Large intestine (tissue), 3 donors: ENCODE measurements at regions not wholly inside any gene's neighbourhood (a gene's known extent, or its start where the extent isn't known, plus 50 kb on each side); places are given as distances from the start of the nearest gene placed in this dataset.

ENCODE experiments used
- DNase-seq, 2 donors: peaks; one replicate each; pipeline versions ENCODE4 v3.0.0 to v3.0.0-alpha.2; 2013
- H3K27ac ChIP-seq: one replicate; pipeline ENCODE4 v1.5.1; 2013; ENCODE audit warnings: low read length
- H3K27me3 ChIP-seq: 2 replicates; pipeline ENCODE4 v1.6.1; 2013; ENCODE audit warnings: low read length; ENCODE audit not compliant: control insufficient read depth, insufficient read depth
- H3K36me3 ChIP-seq: 2 replicates; pipeline ENCODE4 v1.6.1; 2013; ENCODE audit warnings: low read length; ENCODE audit not compliant: control insufficient read depth, insufficient read depth
- H3K4me1 ChIP-seq: one replicate; pipeline ENCODE4 v1.6.1; 2013; ENCODE audit warnings: low read length; ENCODE audit not compliant: control insufficient read depth, insufficient read depth
- H3K4me3 ChIP-seq: one replicate; pipeline ENCODE4 v1.5.1; 2013; ENCODE audit warnings: low read length
- H3K9me3 ChIP-seq: one replicate; pipeline ENCODE4 v1.6.1; 2013; ENCODE audit warnings: mild to moderate bottlenecking, low read depth, low read length, moderate library complexity; ENCODE audit not compliant: control insufficient read depth
- WGBS: methylation state at CpG from one replicate; pipeline ENCODE4 v1.1.5; 2013; ENCODE audit warnings: low lambda C conversion rate; ENCODE audit not compliant: insufficient coverage; 5-methylcytosine and 5-hydroxymethylcytosine counted together

DNA sequence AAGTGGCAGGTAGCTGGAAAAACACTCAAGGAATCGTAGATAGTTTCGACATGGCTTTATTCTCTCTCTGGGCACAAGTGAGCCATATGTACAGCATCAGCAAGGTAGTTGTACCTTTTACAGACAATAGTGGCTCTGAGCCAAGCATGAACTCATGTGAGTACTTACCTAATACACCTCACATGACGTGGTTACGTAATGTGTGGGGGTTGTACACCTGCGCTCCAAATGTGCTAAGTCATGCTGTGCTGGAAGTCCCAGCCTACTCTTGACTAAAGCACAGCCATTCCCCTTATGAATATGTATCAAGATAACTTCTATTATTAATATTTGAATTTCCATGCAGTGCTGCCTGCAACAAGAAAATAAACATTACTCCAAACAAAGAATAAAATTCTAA, 78.8 kb upstream of the HMGN3 start:
- H3K27ac ChIP-seq: no peak overlapping the region

GRCh38 chr6:79307321-79308036, 73.0 kb upstream of the HMGN3 start:
- Histone ChIP-seq H3K4me3 (no peak overlapping the region), H3K9me3 (no peaks in the 10 kb centered on the region), H3K36me3 (no peaks in the 10 kb centered on the region), H3K4me1 (no peaks in the 10 kb centered on the region), H3K27ac (no peak overlapping the region), H3K27me3 (no peaks in the 10 kb centered on the region)
- peak; percentile 34 to 44 for DNase-seq
- WGBS: no CpG with 5 or more reads among the region's 7 CpGs

More for the DNA sequence above, 78.8 kb upstream of the HMGN3 start:
- H3K36me3 ChIP-seq: no peaks in the 10 kb centered on the region
- DNase-seq: peak; percentile 48 to 73
- no CpG with 5 or more reads among the region's 5 CpGs for WGBS
- no peak overlapping the region for H3K4me3 ChIP-seq
- H3K27me3 ChIP-seq: no peaks in the 10 kb centered on the region
- H3K4me1 ChIP-seq: no peaks in the 10 kb centered on the region
- no peaks in the 10 kb centered on the region for H3K9me3 ChIP-seq

DNA sequence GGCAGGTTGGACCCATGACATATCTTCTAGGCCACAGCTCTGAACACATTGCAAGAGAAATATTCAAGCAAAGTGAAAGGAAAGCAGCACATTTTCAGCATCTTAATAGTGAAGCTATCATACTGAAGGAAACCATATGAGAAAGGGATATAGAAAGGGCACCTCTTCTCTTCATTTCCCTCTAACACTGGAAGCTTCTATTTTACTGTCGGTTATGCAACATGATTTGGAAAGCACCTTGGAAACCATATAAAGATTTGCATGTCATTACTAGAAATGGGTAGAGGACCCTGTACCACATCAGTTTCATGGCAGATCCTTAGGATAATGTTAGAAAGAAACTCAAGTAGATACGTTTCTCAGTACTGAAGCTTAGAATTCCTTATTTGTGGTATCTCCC, 70.5 kb upstream of the HMGN3 start:
- no peak for DNase-seq
- Histone ChIP-seq H3K36me3 (no peaks in the 10 kb centered on the region), H3K4me3 (no peak overlapping the region), H3K4me1 (peaks cover 3% of the 10 kb centered on the region), H3K9me3 (no peaks in the 10 kb centered on the region), H3K27me3 (no peaks in the 10 kb centered on the region), H3K27ac (no peak overlapping the region)
- 83% methylated on average over 1 of the region's 2 CpGs for WGBS

- Histone ChIP-seq H3K9me3 (no peaks in the 10 kb centered on the region), H3K4me3 (no peak overlapping the region), H3K27me3 (no peaks in the 10 kb centered on the region), H3K36me3 (no peaks in the 10 kb centered on the region), H3K4me1 (peaks cover 3% of the 10 kb centered on the region), H3K27ac (no peak overlapping the region)
- DNase-seq: peak; percentile 15 to 20
- WGBS: no CpG with 5 or more reads among the region's 4 CpGs
These were observed 67.9 kb upstream of the HMGN3 start for GRCh38 chr6:79302341-79302740.

GRCh38 chr6:79301290-79301689, 66.8 kb upstream of the HMGN3 start:
- Histone ChIP-seq H3K4me1 (peaks cover 3% of the 10 kb centered on the region), H3K9me3 (no peaks in the 10 kb centered on the region), H3K4me3 (no peak overlapping the region), H3K27me3 (no peaks in the 10 kb centered on the region), H3K27ac (no peak overlapping the region), H3K36me3 (no peaks in the 10 kb centered on the region)
- peak in 1 of 2 donors; percentile 40 for DNase-seq

DNA sequence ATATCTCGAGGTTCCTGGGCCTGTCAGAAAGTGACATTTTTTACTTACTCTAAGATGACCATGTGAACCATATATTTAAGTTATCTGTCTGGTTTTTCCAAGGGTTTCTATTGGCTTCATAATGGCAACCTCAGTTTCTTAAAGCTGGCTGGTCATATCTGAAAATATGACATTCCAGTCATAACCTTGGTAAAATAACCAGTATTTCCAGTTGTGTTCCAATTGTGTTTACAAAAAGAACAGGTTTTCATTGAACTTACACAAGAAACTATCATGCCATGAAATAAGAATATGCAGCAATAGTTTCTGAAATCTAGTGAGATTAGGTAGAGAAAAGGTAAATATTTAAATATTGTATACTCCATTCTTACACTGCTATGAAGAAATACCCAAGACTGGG, 61.7 kb upstream of the HMGN3 start:
- WGBS: no CpG with 5 or more reads among the region's 1 CpG
- Histone ChIP-seq H3K27me3 (no peaks in the 10 kb centered on the region), H3K4me1 (no peaks in the 10 kb centered on the region), H3K9me3 (no peaks in the 10 kb centered on the region), H3K36me3 (no peaks in the 10 kb centered on the region), H3K4me3 (no peak overlapping the region), H3K27ac (no peak overlapping the region)
- no peak for DNase-seq
